HG02623 (cell line): ENCODE measurements at regions not wholly inside any gene's neighbourhood (a gene's known extent, or its start where the extent isn't known, plus 50 kb on each side); places are given as distances from the start of the nearest gene placed in this dataset.

ENCODE experiments used
- ATAC-seq: cut with Tn5 transposase; IDR thresholded peaks from one replicate; pipeline ENCODE4 v1.9.1; 2021; ENCODE audit warnings: moderate library complexity; ENCODE audit not compliant: unreplicated experiment

GRCh38 chr15:31273258-31273941, 53.2 kb upstream of the KLF13 start:
- ATAC-seq, result no peak

GRCh38 chr15:31274496-31275330, 51.9 kb upstream of the KLF13 start:
- ATAC-seq, result no peak

GRCh38 chr15:31275331-31276262, 51.0 kb upstream of the KLF13 start:
- no peak for ATAC-seq

GRCh38 chr15:31276596-31277298, 49.9 kb upstream of the KLF13 start:
- no peak for ATAC-seq
